HG02885 (cell line): ENCODE measurements at regions not wholly inside any gene's neighbourhood (a gene's known extent, or its start where the extent isn't known, plus 50 kb on each side); places are given as distances from the start of the nearest gene placed in this dataset.
"Not testable (repeated sequence)": the region's sequence is repeated elsewhere in the genome, so short reads cannot be mapped to it uniquely, and the experiment has no call there.

Experiments
- ATAC-seq: cut with Tn5 transposase; IDR thresholded peaks from one replicate; pipeline ENCODE4 v1.9.1; 2021; ENCODE audit warnings: mild to moderate bottlenecking; ENCODE audit not compliant: unreplicated experiment, poor library complexity

DNA sequence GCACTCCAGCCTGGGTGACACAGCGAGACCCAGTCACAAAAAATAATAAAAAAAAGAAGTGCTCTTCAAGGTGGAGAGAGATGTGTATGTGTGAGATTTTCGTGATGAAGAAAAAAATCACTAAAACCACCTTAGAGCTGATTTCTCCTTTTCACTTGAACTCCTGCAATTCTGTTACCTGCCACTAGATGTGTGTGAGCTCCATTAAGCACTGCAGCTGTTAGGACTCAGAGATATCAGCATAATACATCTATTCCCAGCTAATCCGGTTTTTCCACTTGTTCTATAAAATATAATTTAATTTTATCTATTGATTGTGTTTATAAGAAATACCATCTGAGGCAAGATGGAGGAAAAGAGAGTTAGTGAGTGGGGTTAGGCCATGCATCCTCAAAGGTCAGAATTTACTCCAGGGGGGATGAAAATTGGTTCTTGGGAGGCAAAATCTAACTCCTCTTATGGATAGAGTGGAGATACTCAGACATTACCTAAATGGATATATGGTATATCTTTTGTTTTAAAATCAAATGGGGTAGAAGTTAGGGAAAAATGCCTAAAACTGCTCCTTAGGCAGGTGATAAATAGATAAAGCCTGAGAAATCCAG lies 152.7 kb downstream of the IL20RB start:
- ATAC-seq = peak; percentile 80

DNA sequence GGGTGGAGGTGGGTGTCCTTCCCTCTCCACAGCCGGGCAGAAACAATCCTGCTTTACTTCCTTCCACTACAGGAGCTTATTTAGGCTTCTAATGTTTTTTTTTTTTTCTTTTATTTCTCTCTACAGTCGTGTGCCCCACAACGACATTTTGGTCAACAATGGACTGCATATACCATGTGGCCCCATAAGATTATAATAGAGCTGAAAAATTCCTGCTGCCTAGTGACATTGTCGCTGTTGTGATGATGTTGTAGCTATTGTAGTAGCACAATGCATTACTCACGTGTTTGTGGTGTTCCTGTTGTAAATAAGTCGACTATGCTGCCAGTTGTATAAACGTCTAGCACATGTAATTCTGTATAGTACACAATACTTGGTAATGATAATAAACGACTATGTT lies 153.7 kb downstream of the IL20RB start:
- ATAC-seq = no peak

DNA sequence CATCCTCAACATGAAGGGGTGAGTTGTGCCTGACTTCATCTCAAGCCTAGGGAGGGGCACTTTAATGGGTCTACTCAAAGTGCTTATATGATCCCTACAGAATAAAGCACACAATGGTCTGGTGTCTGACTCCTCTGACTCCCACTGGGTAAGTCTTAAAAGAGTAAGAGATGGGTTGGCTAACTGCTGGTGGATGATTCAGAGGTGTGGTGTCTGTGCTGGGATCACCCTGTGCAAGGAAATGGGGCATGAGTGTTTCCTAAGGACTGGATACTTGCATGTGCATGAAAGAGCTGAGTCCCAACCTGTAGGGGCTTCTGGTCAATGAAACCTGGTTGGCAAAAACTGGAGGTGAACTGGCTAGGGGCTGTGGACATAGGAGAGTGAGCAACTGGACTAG lies 158.8 kb downstream of the IL20RB start:
- ATAC-seq = no peak

DNA sequence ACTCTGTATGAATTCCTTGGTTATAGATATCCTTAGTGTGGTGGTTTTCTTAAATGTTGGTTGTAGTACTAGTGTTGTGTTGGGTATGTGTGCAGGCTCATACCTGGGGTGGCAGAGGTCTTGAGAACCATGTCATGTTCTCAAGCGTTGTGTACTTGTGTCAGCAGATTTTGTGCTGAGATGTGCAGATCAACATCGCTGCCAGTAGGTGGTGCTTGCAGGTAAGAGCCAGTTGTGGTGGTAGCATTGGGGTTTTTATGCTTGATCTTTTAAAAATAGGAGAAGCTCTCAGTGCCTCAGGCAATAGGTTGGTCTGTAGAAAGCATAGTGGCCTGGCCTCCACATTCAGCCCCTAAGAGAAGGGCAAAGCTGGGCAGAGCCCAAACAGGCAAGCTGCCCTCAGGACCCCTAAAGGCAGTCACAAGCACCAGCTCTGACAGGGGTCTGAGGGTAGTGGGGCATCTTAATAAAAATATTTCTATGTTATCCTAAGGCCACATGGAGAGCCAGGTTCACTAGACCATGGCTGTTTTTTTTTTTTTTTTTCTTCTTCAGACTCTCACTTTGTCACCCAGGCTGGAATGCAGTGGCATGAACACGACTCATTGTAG lies 164.0 kb downstream of the IL20RB start:
- peak; percentile 89 for ATAC-seq

DNA sequence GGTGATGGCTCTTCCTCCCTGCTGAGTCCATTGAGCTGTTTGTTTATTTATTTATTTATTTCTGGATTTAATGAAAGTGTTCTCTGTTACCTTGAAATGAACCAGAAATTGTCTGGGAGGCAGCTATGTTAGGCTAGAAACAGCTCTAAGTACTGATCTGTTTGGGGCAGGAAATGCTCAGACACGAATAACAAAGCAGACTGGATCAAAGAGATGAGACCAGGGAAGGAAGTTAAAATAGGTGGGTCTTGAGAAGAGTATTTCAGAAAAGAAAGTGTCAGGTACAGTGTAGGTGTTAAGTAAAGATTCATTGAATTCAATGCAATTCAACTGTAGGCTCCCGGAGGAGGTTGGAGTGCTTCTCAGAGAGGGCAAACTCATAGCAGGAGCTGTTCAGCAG lies 173.3 kb downstream of the IL20RB start:
- ATAC-seq = no peak

DNA sequence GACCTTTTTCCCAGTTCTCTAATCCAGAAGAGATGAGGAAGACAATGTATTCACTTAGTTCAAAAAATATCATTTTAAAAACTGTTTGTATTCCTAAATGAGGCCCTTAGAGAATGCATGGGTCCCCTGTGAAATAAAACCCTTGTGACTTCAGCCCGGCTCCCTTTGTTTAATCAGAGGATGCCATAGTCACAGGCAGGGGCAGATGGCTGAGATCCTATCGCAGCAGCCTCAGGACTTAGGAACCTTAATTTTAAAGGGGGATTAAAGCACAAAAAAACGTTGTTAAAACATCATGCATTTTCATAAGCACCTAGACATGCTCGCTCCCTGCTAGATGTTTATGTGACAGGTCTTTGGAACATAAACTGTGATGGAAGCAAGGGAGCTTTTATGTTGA lies 176.6 kb downstream of the IL20RB start:
- ATAC-seq = no peak

DNA sequence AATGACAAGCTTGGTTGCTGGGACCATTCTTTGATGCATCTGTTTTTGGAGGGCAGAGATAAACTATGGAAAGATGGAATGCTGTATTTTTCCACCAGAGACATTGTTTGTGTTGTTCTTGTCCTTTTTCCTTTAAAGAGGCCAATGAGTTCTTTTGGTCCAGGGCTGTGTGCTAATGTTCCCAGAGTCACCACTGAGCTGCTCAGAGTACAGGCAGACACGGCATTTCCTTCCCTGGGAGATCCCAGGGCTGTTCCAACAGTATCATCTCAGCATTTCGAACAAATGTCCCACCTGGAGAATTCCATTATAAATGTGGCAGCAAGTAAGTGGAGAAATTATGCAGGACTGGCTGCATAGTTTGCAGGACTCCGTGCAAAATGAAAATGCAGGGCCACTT lies 190.6 kb downstream of the IL20RB start:
- ATAC-seq = no peak

DNA sequence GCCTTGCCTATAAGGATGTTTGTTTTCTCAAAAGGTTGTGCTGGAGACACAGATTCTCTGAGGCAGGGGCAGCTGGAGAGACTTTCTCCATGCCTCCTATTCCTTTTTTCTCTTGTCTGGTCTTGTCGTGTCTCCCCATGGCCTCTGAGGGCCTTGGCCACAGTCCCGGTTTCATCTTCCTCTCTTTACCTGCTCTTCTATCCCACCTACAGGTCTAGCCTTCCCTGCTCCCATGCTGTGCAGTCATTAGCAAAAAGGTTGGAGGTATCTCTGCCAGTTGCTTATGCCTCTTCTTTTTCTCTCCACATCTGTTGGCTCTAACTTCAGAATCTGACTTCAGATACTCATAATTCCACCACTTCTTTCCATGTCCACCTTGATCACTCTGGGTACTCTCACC lies 191.1 kb downstream of the IL20RB start:
- no peak for ATAC-seq

DNA sequence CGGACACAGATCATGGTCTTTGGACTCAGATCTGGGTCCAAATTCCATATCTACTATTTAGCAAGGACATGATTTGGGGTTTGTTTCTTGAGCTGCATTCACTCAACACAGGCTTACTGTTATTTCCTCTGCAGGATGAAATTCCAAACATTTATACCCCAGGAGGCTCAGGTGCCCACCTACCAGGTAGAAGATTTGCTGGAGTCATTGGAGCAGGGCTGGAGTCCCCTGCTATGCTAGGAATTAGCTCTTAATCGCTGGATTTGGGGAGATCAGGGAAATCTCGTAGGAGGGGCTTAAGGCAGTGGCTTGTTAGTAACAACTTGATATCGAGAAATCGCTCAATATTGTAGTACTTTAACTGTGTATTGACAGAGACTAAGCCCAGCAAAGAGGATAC lies 193.0 kb downstream of the IL20RB start:
- no peak for ATAC-seq

DNA sequence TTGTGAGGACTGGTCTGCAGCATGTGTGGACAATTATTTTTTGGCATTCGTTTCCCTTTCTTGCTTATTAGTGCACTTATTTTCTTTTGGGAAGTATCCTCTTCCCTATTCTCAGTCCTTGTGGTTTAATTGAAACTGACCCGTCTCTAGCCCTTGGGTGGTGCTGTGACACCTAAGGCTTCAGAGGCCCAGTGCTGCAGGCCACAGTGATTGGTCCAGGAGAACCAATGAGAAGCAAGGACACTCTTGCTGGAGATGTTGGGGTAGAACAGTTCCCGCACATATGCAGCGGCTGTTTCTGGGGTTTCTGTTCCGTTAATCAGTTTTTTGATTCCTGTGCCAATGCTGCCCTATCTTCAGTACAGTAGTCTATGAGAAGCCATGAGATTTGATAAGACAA lies 195.3 kb downstream of the IL20RB start:
- ATAC-seq = not testable (repeated sequence)

DNA sequence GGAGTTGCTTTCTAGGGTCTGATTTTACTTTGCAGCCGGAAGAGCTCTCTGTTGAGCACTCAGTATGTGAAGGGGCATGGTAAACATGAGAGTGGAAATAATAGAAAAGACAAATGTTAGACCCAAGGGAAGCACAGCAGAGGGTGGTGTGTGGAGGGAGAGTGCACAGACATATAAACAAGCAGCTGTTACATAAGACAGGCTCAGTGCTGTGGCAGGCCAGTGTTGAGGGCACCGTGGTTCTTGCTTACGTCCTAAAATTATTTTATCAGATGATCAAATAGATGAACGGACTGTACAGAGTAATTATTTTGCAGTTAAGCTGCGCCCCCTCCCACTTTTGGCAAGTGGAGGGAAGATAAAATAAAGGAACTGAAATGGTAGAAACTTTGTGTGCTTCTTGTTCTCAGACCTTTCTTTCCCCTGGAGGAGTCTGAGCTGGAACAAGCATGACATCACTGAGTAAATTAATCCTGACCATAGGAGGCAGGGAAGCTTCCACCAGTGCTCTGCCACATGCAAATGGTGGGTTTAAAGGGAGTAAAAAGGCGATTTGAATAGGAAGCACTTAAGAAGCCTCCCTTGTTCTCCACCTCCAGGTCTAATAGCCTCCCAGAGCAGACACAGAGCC lies 205.6 kb downstream of the IL20RB start:
- ATAC-seq = no peak

DNA sequence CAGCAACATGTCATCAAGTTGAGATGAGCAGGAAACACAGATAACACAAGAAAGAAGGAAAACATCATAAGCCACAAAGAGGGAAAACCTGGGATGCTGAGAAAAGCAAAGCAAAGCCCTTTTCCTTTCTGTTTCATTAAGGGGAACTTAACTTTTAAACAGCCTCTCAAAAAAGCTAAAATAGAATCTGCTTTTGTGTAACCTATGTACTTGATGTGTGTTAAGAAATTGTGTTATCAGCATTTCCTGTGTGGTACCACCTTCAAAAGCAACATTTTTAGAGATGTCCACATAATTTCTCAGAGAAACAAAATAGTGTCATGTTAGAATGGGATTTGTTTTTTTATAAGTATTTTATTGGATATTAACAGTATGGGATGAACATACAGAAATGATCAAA lies 206.2 kb downstream of the IL20RB start:
- ATAC-seq = no peak

DNA sequence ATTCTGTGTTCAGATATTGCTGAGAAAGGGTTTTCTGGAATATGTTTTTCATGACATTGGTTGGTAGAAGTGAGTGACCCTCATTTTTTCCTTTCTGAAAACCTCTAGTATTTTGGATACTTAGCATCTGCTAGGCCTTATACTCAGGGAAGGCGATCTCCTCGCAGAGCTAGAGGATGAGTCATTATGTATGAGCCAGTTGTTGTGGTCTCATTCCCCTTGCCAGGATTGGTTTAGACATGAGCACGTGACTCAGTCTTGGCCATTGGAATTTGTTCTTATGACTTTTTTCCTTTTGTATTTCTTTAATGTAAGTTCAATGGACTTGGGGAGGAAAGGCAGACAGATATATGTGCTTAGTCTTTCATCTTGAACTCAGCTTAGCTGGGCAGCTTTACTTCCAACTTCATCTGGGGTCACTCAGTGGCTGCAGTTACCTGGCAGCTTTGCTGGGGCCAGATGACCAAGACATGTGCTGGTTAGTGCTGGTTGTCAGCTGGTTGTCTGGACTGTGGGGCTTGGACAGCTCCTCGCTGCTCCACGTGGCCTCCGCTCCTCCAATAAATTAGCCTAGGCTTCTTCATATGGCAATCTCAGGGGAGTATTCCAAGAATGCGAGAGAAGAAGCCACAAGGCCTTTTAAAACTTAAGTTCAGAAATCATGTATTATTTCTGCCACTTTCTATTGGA lies 207.5 kb downstream of the IL20RB start:
- ATAC-seq = no peak

DNA sequence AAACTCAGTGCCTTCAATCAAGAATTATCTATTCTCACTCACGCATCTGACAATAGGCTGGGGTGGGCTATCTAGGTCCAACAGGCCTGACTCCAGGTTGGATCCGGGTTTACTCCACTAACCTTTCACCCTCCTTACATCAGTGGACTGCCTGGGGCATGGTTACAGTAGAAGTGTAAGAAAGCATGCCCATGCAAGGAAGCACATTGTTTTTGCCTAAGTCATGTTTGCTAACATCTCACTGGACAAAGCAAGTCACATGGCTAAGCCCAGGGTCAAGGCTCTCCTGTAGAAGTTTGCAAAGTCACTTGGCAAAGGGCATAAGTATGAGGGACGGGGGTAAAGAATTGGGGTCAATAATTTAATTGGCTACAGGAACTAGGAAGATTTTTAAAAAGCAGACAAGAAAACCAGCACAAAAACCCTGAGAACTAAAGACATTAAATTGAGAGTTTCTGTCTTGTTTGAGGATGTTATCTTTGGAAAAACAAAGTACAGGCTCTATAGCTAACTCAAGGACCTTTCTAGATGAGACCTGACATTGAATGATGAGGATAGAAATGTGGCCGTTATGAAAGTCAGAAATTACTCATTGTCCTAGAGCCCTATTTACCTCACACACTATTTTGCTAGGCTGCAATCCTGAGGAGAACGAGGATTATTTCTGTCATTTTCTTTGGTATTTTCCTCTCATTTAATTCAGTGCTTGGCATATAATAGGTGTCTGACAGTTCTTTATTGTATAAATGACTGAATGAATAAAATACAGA lies 214.2 kb downstream of the IL20RB start:
- peak; percentile 91 for ATAC-seq

DNA sequence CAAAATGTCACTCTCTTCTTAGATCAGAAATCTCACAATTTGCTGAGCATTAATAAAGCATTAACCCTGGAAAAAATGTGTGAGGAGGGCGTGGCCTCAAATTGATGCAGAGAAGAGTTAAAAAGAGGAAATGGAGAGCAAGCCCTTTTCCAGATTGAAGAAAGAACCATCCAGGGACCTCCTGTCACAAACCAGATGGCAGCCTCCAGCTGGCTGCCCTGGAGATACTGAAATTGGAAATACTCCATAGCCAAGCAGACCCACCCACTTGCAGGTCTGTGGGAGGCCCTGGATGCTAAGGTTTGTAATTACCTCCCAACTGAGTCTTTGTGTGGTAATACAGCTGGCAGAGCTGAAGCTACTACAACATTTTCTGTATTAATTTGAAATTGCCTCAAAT lies 214.9 kb downstream of the IL20RB start:
- ATAC-seq = no peak

DNA sequence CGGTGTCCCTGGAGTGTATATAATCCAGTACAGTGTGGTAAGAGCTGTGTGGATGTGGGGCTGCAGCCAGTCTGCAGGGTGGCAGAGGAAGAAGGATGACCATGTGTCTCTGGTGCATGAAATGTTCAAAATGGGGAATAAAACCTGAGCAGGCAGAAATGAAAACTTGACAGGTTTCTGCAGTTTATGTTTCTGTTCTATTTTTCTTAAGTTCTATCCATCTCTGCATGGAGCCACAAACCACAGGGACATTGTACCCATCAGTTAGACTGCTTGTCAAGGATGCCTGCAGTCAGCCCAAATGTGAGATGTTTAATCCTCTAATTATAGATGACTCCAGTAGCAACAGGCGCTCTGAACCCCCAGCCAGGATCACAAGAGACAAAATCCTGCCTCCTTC lies 216.7 kb downstream of the IL20RB start:
- ATAC-seq = no peak

DNA sequence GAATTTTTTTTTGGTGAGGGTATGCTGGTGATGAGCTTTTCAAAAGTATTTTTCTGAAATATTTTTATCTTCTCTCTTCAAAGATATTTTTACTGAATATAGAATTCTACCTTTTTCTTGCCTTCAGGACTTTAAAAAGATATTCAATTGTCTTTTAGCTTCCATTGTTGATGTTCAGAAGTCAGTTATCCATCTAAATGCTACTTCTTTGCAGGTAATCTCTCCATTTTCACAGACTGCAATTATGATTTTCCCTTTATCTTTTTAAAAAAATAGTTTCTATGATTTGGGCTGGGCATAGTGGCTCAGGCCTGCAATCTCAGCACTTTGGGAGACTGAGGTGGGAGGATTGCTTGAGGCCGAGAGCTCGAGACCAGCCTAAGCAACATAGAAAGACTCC lies 222.4 kb downstream of the IL20RB start:
- ATAC-seq = no peak

DNA sequence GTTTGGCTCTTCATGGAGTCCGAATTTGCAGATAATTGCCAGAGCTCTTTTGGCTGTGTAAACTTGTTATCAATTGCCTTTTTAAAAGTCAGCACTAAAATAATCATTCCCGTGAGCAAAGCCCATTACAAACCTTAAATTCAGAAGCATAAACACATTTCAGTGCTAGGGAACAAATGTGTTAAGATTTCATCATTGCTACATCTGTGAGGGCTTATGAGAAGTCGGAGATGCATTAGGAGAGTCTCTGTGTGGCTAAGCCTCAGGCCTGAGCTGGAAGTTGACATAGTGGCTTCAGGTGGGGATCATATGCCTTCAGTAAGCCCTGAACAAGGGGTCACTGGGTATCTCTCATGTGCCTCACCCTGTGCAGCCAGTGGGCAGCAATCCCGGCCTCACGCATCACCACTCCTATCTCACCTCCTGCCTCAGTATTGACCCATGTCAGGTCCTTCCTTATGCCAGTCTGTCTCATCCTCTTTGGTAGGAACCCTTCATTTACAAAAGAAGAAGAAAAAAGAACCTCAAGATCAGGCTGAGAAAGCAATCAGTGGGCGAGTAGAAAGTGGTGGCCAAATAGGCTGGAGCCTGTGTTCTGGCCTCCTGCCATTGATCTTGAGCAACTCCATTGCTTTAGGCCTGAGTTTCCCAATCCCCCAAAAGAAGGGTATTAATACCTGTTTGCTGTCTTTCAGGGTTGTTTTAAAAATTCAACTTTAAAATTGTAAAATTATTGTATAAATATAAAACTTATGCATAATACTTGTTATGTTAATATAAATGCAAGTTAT lies 233.5 kb downstream of the IL20RB start:
- no peak for ATAC-seq

DNA sequence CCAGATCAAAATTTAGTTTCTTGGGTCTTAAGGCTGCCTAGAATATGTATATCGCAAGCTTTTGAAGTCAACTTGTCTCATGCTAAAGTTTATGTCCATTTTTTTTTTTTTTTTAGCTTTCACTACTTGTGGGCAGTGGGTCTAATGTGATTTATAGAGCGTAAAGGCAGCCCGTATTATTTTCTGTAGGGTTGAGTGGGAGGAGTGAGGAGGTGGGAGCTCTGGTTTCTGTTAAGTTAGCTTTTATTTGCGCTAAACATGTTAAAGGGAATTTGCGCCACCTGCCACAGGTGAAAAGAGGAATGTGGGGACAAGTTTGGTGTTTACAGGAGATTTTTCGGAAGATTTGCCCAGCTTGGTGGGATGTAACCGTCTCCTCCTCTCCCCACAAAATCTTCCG lies 234.2 kb downstream of the IL20RB start:
- ATAC-seq = no peak

DNA sequence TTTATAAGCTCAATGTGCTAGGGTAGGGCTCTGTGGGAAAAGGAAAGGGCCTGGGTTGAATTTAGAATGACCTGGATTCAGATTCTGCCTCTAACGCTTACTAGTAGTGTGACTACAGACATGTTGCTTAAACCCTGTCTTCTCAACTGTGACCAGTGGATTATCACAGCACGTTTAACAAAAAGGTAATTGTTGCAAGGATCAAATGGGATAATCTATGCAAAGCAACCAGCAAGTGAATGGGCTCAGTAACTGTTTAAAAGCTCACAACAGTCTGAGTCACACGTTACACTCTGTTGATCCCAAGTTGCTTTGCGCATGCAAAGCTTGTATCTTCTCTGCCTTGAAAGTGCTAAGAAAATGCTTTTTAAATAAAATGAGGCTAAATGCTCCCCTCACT lies 236.5 kb downstream of the IL20RB start:
- ATAC-seq = no peak
